Activated CD4-positive, alpha-beta T cell treated with anti-CD3 and anti-CD28 coated beads for 48 hours (primary cell): ENCODE measurements at regions not wholly inside any gene's neighbourhood (a gene's known extent, or its start where the extent isn't known, plus 50 kb on each side); places are given as distances from the start of the nearest gene placed in this dataset.

Experiments used
- DNase-seq: peaks from one replicate; pipeline ENCODE4 v3.0.0-alpha.2; 2020

- DNase-seq, result no peak
Measured at GRCh38 chr2:857937-858336, 92.7 kb upstream of the SNTG2 start.

- DNase-seq, result no peak
Measured at GRCh38 chr2:857081-857480, 93.6 kb upstream of the SNTG2 start.

- no peak for DNase-seq
Measured at GRCh38 chr2:856456-856855, 94.2 kb upstream of the SNTG2 start.

GRCh38 chr2:856041-856440 is 94.6 kb upstream of the SNTG2 start:
- DNase-seq, result no peak

GRCh38 chr2:855177-855576 is 95.5 kb upstream of the SNTG2 start:
- DNase-seq, result no peak

- peak; percentile 64 for DNase-seq
Measured at GRCh38 chr2:854460-854859, 96.2 kb upstream of the SNTG2 start.

- no peak for DNase-seq
Measured at GRCh38 chr2:853203-853870, 97.3 kb upstream of the SNTG2 start.

- no peak for DNase-seq
Measured at GRCh38 chr2:852168-852567, 98.5 kb upstream of the SNTG2 start.

GRCh38 chr2:851680-852079 is 99.0 kb upstream of the SNTG2 start:
- DNase-seq, result no peak

GRCh38 chr2:851078-851477 is 99.6 kb upstream of the SNTG2 start:
- no peak for DNase-seq

GRCh38 chr2:850429-850828 is 100.2 kb upstream of the SNTG2 start:
- no peak for DNase-seq

GRCh38 chr2:848099-848498 is 102.5 kb upstream of the SNTG2 start:
- DNase-seq, result no peak

GRCh38 chr2:847669-848068 is 103.0 kb upstream of the SNTG2 start:
- DNase-seq, result no peak

- DNase-seq, result no peak
Measured at GRCh38 chr2:844715-845114, 105.9 kb upstream of the SNTG2 start.

GRCh38 chr2:842151-842803 is 108.4 kb upstream of the SNTG2 start:
- DNase-seq, result no peak

- no peak for DNase-seq
Measured at GRCh38 chr2:841036-841435, 109.6 kb upstream of the SNTG2 start.

GRCh38 chr2:834233-834632 is 116.4 kb upstream of the SNTG2 start:
- no peak for DNase-seq

- DNase-seq, result no peak
Measured at GRCh38 chr2:833180-833579, 117.5 kb upstream of the SNTG2 start.

- no peak for DNase-seq
Measured at GRCh38 chr2:832635-833034, 118.0 kb upstream of the SNTG2 start.

- DNase-seq, result no peak
Measured at GRCh38 chr2:831622-832021, 119.0 kb upstream of the SNTG2 start.

GRCh38 chr2:831225-831536 is 119.5 kb upstream of the SNTG2 start:
- DNase-seq, result no peak

GRCh38 chr2:830419-831224 is 120.0 kb upstream of the SNTG2 start:
- no peak for DNase-seq

GRCh38 chr2:829047-829446 is 121.6 kb upstream of the SNTG2 start:
- no peak for DNase-seq

GRCh38 chr2:824954-825353 is 125.7 kb upstream of the SNTG2 start:
- DNase-seq, result no peak
